Colonic mucosa (tissue), 4 donors: ENCODE measurements at regions not wholly inside any gene's neighbourhood (a gene's known extent, or its start where the extent isn't known, plus 50 kb on each side); places are given as distances from the start of the nearest gene placed in this dataset.
"Not testable (repeated sequence)": the region's sequence is repeated elsewhere in the genome, so short reads cannot be mapped to it uniquely, and the experiment has no call there.

ENCODE experiments used
- DNase-seq: peaks from one replicate; pipeline ENCODE4 v3.0.0-alpha.2; 2020
- H3K27ac ChIP-seq: fragments of 200-600 bp; one replicate; pipeline ENCODE4 v1.8.0; 2021
- H3K27me3 ChIP-seq: fragments of 200-600 bp; one replicate; pipeline ENCODE4 v1.8.0; 2021
- H3K36me3 ChIP-seq: fragments of 200-600 bp; one replicate; pipeline ENCODE4 v1.8.0; 2021
- H3K4me1 ChIP-seq: fragments of 200-600 bp; one replicate; pipeline ENCODE4 v1.8.0; 2021; ENCODE audit warnings: mild to moderate bottlenecking
- H3K4me3 ChIP-seq: fragments of 200-600 bp; one replicate; pipeline ENCODE4 v1.8.0; 2021
- H3K9ac ChIP-seq, 2 donors: one replicate each; pipeline ENCODE4 v1.7.0; 2013; ENCODE audit warnings: control low read depth in 2 of 2, low read depth in 2 of 2, low read length in 2 of 2
- H3K9me3 ChIP-seq: fragments of 200-600 bp; one replicate; pipeline ENCODE4 v1.8.0; 2021
- CTCF ChIP-seq: fragments of 200-600 bp; IDR thresholded peaks from one replicate; pipeline ENCODE4 v1.8.0; 2022; ENCODE audit warnings: antibody characterized with exemption, mild to moderate bottlenecking
- intact Hi-C: fragments of 100-400 bp; cut with DNase I; formaldehyde crosslinking; loops from one replicate; pipeline ENCODE4 v1.14.1; 2022
- donor health status: healthy.
- donor health status: DM: no; HTN: no; CAD: no.
- donor health status: DM: no; HTN: no; CAD: no.

GRCh38 chr14:44609876-44610510, 102.9 kb upstream of the FSCB start:
- DNase-seq, result no peak
- intact Hi-C loops, result no loop called here

GRCh38 chr14:44609201-44609600, 102.1 kb upstream of the FSCB start:
- no peak for TF ChIP-seq CTCF
- Histone ChIP-seq H3K27ac (no peak overlapping the region), H3K4me3 (no peak overlapping the region), H3K4me1 (no peaks in the 10 kb centered on the region), H3K36me3 (no peaks in the 10 kb centered on the region), H3K9me3 (no peaks in the 10 kb centered on the region), H3K27me3 (no peaks in the 10 kb centered on the region), H3K9ac (no peak overlapping the region)
- intact Hi-C loops, result no loop called here
- no peak for DNase-seq

More at GRCh38 chr14:44609876-44610510, 102.9 kb upstream of the FSCB start:
- Histone ChIP-seq H3K36me3 (no peaks in the 10 kb centered on the region), H3K27me3 (no peaks in the 10 kb centered on the region), H3K9ac (no peak overlapping the region), H3K4me3 (no peak overlapping the region), H3K27ac (no peak overlapping the region), H3K4me1 (no peaks in the 10 kb centered on the region), H3K9me3 (no peaks in the 10 kb centered on the region)
- no peak for TF ChIP-seq CTCF

- DNase-seq, result no peak
- TF ChIP-seq CTCF, result no peak
- Histone ChIP-seq H3K27me3 (no peaks in the 10 kb centered on the region), H3K9me3 (no peaks in the 10 kb centered on the region), H3K4me3 (no peak overlapping the region), H3K4me1 (no peaks in the 10 kb centered on the region), H3K9ac (no peak overlapping the region), H3K27ac (no peak overlapping the region), H3K36me3 (no peaks in the 10 kb centered on the region)
- intact Hi-C loops, result no loop called here
Observed at GRCh38 chr14:44607701-44608100, 100.6 kb upstream of the FSCB start.

- Histone ChIP-seq H3K9ac (no peak overlapping the region), H3K4me3 (no peak overlapping the region), H3K27ac (no peak overlapping the region), H3K36me3 (no peaks in the 10 kb centered on the region), H3K9me3 (no peaks in the 10 kb centered on the region), H3K27me3 (no peaks in the 10 kb centered on the region), H3K4me1 (no peaks in the 10 kb centered on the region)
- intact Hi-C loops, result no loop called here
- no peak for TF ChIP-seq CTCF
- no peak for DNase-seq
Observed at GRCh38 chr14:44606576-44606975, 99.5 kb upstream of the FSCB start.

GRCh38 chr14:44601266-44601665, 94.2 kb upstream of the FSCB start:
- intact Hi-C loops, H3K27ac ChIP-seq, H3K27me3 ChIP-seq, H3K36me3 ChIP-seq, DNase-seq, H3K9me3 ChIP-seq, H3K4me1 ChIP-seq, H3K4me3 ChIP-seq, H3K9ac ChIP-seq: not testable (repeated sequence)

GRCh38 chr14:44589180-44589579, 82.1 kb upstream of the FSCB start:
- Histone ChIP-seq H3K36me3 (no peaks in the 10 kb centered on the region), H3K9me3 (no peaks in the 10 kb centered on the region), H3K9ac (no peak overlapping the region), H3K27me3 (no peaks in the 10 kb centered on the region), H3K27ac (no peak overlapping the region), H3K4me1 (no peaks in the 10 kb centered on the region), H3K4me3 (no peak overlapping the region)
- no peak for DNase-seq
- intact Hi-C loops, result no loop called here
- no peak for TF ChIP-seq CTCF
